WERI-Rb-1 (cell line): ENCODE measurements at regions not wholly inside any gene's neighbourhood (a gene's known extent, or its start where the extent isn't known, plus 50 kb on each side); places are given as distances from the start of the nearest gene placed in this dataset.
A peak's percentile ranks its signal among the peaks of the same experiment; 100 is the strongest.

Experiments
- DNase-seq: peaks from one replicate; pipeline ENCODE4 v3.0.0-alpha.2; 2020
- H3K27ac ChIP-seq: fragments of 250-450 bp; sonication (Bioruptor Pico); 2 replicates; pipeline ENCODE4 v1.5.1; 2020; ENCODE audit warnings: mild to moderate bottlenecking, moderate library complexity
- H3K27me3 ChIP-seq: fragments of 250-450 bp; sonication (Bioruptor Pico); 2 replicates; pipeline ENCODE4 v1.5.1; 2021; ENCODE audit warnings: mild to moderate bottlenecking, low read depth, moderate library complexity; ENCODE audit not compliant: insufficient read depth, severe bottlenecking
- H3K36me3 ChIP-seq: fragments of 250-450 bp; sonication (Bioruptor Pico); 2 replicates; pipeline ENCODE4 v1.5.1; 2020; ENCODE audit warnings: mild to moderate bottlenecking, moderate library complexity
- H3K4me3 ChIP-seq: 2 replicates; pipeline ENCODE4 v1.5.1; 2011; ENCODE audit warnings: low read depth, mild to moderate bottlenecking, control low read depth, low read length
- H3K9me3 ChIP-seq: fragments of 250-450 bp; sonication (Bioruptor Pico); 2 replicates; pipeline ENCODE4 v1.5.1; 2021; ENCODE audit warnings: mild to moderate bottlenecking, moderate library complexity; ENCODE audit not compliant: severe bottlenecking
- TF ChIP-seq, protein P1 (sequence below): IDR thresholded peaks from 2 replicates; pipeline ENCODE4 v1.5.1; 2011; ENCODE audit warnings: low read depth, mild to moderate bottlenecking, control low read depth, inconsistent platforms, low read length

- no peak overlapping the region for H3K27ac ChIP-seq
- no peaks in the 10 kb centered on the region for H3K9me3 ChIP-seq
- TF ChIP-seq, protein P1, sequence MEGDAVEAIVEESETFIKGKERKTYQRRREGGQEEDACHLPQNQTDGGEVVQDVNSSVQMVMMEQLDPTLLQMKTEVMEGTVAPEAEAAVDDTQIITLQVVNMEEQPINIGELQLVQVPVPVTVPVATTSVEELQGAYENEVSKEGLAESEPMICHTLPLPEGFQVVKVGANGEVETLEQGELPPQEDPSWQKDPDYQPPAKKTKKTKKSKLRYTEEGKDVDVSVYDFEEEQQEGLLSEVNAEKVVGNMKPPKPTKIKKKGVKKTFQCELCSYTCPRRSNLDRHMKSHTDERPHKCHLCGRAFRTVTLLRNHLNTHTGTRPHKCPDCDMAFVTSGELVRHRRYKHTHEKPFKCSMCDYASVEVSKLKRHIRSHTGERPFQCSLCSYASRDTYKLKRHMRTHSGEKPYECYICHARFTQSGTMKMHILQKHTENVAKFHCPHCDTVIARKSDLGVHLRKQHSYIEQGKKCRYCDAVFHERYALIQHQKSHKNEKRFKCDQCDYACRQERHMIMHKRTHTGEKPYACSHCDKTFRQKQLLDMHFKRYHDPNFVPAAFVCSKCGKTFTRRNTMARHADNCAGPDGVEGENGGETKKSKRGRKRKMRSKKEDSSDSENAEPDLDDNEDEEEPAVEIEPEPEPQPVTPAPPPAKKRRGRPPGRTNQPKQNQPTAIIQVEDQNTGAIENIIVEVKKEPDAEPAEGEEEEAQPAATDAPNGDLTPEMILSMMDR = no peak
- H3K4me3 ChIP-seq = no peak overlapping the region
- DNase-seq = no peak
- no peaks in the 10 kb centered on the region for H3K36me3 ChIP-seq
- H3K27me3 ChIP-seq = no peaks in the 10 kb centered on the region
Measured at GRCh38 chr6:159642995-159643394, 50.0 kb downstream of the SOD2 start.

GRCh38 chr6:159642481-159642880, 50.6 kb downstream of the SOD2 start:
- H3K36me3 ChIP-seq = no peaks in the 10 kb centered on the region
- no peak for DNase-seq
- no peak overlapping the region for H3K4me3 ChIP-seq
- no peaks in the 10 kb centered on the region for H3K9me3 ChIP-seq
- H3K27ac ChIP-seq = no peak overlapping the region
- TF ChIP-seq, protein P1 = no peak
- H3K27me3 ChIP-seq = no peaks in the 10 kb centered on the region

- Histone ChIP-seq H3K27me3 (no peaks in the 10 kb centered on the region), H3K27ac (no peak overlapping the region), H3K4me3 (no peak overlapping the region), H3K36me3 (no peaks in the 10 kb centered on the region), H3K9me3 (no peaks in the 10 kb centered on the region)
- TF ChIP-seq, protein P1 = no peak
- DNase-seq = no peak
Measured at GRCh38 chr6:159640722-159641482, 52.1 kb downstream of the SOD2 start.

DNA sequence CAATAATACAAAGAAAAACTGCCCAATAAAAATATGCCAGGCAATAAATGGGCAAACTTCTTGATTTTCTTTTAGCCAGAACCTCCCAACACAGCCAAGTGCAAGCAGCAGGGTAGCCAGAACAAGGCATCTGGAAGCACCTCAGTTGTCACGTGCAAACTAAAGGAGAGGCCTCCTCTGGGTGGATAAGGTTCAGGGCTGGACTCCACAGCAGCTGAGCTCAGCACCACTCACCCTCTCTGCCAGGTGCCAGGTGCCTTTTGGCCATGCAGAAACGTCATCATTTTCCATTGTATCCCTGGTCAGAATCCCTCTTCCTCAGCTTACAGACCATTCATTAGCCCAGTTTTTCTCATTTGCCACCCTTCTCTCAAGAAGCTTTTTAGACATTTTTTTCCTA, 52.7 kb downstream of the SOD2 start:
- no peaks in the 10 kb centered on the region for H3K36me3 ChIP-seq
- TF ChIP-seq, protein P1 = no peak
- no peaks in the 10 kb centered on the region for H3K9me3 ChIP-seq
- no peak overlapping the region for H3K4me3 ChIP-seq
- H3K27me3 ChIP-seq = no peaks in the 10 kb centered on the region
- DNase-seq = no peak
- no peak overlapping the region for H3K27ac ChIP-seq

GRCh38 chr6:159639721-159640120, 53.3 kb downstream of the SOD2 start:
- no peak overlapping the region for H3K4me3 ChIP-seq
- no peaks in the 10 kb centered on the region for H3K36me3 ChIP-seq
- TF ChIP-seq, protein P1 = no peak
- H3K27me3 ChIP-seq = no peaks in the 10 kb centered on the region
- no peak overlapping the region for H3K27ac ChIP-seq
- no peak for DNase-seq
- H3K9me3 ChIP-seq = no peaks in the 10 kb centered on the region

- Histone ChIP-seq H3K9me3 (no peaks in the 10 kb centered on the region), H3K27ac (no peak overlapping the region), H3K27me3 (no peaks in the 10 kb centered on the region), H3K4me3 (no peak overlapping the region), H3K36me3 (no peaks in the 10 kb centered on the region)
- TF ChIP-seq, protein P1 = peak; percentile 58
- peak; percentile 27 for DNase-seq
Measured at GRCh38 chr6:159633196-159633595, 59.8 kb downstream of the SOD2 start.
